GM12865 (cell line): ENCODE measurements at regions not wholly inside any gene's neighbourhood (a gene's known extent, or its start where the extent isn't known, plus 50 kb on each side); places are given as distances from the start of the nearest gene placed in this dataset.

Experiments
- DNase-seq: peaks from one replicate; pipeline ENCODE4 v3.0.0; 2010; ENCODE audit warnings: low read depth
- H3K4me3 ChIP-seq: 2 replicates; pipeline ENCODE4 v1.5.1; 2011; ENCODE audit warnings: mild to moderate bottlenecking, low read depth, low read length, control low read depth
- TF ChIP-seq, protein P1 (sequence below): IDR thresholded peaks from 2 replicates; pipeline ENCODE4 v1.5.1; 2011; ENCODE audit warnings: low read length, control low read depth, low read depth, inconsistent platforms; ENCODE audit not compliant: insufficient read depth; ENCODE audit errors: missing control alignments

DNA sequence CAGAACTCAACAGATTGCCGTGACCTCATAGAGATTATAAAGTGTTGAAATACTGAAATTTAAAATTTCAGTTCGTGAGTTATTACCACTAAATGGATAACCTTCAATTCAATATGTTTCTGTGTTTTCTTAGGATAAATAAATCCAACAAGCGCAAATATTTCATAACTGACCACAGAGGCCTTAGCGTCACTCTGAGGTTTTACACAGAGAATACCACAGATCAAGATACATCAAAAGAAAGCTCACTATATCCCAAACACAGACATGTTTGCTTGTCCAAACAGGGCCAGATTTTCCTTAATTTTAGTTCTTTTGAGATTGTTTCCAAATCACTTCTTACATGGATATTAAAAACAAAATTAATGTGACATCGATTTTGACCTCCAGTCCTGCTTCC lies 235.8 kb downstream of the EFNB2 start:
- H3K4me3 ChIP-seq = no peak overlapping the region
- TF ChIP-seq, protein P1, sequence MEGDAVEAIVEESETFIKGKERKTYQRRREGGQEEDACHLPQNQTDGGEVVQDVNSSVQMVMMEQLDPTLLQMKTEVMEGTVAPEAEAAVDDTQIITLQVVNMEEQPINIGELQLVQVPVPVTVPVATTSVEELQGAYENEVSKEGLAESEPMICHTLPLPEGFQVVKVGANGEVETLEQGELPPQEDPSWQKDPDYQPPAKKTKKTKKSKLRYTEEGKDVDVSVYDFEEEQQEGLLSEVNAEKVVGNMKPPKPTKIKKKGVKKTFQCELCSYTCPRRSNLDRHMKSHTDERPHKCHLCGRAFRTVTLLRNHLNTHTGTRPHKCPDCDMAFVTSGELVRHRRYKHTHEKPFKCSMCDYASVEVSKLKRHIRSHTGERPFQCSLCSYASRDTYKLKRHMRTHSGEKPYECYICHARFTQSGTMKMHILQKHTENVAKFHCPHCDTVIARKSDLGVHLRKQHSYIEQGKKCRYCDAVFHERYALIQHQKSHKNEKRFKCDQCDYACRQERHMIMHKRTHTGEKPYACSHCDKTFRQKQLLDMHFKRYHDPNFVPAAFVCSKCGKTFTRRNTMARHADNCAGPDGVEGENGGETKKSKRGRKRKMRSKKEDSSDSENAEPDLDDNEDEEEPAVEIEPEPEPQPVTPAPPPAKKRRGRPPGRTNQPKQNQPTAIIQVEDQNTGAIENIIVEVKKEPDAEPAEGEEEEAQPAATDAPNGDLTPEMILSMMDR = no peak
- no peak for DNase-seq

DNA sequence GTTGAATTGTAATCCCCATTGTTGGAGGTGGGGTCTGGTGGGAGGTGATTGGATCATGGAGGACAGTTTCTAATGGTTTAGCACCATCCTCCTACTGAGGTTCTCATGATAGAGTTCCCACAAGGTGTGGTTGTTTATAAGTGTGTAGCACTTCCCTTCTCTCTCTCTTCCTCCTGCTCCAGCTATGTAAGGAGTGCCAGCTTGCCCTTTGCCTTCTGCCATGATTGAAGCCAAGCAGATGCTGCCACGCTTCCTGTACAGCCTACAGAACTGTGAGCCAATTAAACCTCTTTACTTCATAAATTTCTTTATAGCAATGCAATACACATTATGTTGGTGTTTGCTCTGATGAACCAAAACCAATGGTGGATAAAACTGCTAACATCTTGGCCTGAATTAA lies 238.2 kb downstream of the EFNB2 start:
- no peak for DNase-seq
- no peak overlapping the region for H3K4me3 ChIP-seq
- TF ChIP-seq, protein P1 = no peak

- no peak for DNase-seq
- H3K4me3 ChIP-seq = no peak overlapping the region
- TF ChIP-seq, protein P1 = no peak
Observed at GRCh38 chr13:106296723-106297122, 238.7 kb downstream of the EFNB2 start.

DNA sequence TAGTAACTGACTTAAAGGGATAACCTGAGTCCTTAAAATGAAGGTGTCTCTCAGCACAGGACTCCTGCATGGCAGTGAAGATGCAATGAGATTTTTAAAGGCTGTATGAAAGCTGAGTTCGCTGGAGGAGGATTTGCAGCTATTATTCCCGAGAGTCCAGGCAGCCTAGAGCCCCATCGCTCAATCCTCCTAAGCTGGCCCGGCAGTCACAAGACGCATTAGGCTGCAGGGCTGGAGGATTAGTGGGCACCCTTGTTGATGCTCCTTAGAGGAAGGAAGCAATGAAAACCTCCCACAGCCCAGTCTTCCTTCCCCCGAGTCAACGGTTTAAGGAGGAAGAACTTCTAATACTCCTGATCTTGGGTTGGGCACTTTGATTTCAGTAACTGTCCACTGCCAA lies 239.5 kb downstream of the EFNB2 start:
- no peak for DNase-seq
- TF ChIP-seq, protein P1 = no peak
- no peak overlapping the region for H3K4me3 ChIP-seq

- DNase-seq = no peak
Observed at GRCh38 chr13:106291006-106291405, 244.5 kb downstream of the EFNB2 start.

DNA sequence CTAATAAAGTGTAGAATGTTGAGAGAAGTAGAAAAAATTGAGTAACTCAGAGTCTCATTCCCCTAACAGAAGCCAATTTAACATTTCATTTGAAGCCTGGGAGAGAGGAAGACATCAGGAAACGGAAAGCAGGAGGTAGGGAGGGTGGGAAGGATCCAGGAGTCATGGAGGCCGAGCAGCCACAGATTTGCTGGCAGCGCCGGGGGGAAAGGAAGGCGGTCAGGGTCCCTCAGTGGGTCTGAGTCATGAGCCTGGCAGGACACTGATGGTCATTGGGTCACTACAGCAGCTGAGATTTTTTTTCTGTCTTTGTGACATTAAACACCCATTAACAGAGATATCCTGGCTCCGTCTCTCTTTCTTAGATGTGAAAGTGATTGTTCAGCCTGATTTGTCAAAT lies 248.1 kb downstream of the EFNB2 start:
- no peak overlapping the region for H3K4me3 ChIP-seq
- DNase-seq = no peak
- TF ChIP-seq, protein P1 = no peak

More at GRCh38 chr13:106291006-106291405, 244.5 kb downstream of the EFNB2 start:
- no peak overlapping the region for H3K4me3 ChIP-seq
- TF ChIP-seq, protein P1 = no peak

DNA sequence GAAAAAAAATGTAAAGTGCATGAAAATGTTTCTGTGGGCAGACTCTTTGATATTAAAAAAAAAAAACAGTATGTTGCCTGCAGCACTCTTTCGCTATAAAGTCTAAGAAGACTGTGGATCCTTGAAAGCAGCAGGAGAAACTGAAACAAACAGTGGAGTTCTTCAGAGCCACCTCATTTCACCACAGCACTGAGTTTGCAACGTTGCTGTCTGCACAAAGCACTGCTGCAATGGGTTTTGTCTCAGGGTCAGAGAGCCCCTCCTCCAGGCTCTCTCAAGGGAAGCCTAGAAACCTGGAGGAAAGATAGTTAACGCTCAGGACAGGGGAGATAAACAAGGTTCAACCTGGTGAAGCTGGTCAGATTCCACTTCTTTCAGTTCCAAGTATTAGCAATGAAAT lies 248.7 kb downstream of the EFNB2 start:
- TF ChIP-seq, protein P1 = no peak
- H3K4me3 ChIP-seq = no peak overlapping the region
- DNase-seq = no peak
